NCI-H2227 (cell line): ENCODE measurements at regions not wholly inside any gene's neighbourhood (a gene's known extent, or its start where the extent isn't known, plus 50 kb on each side); places are given as distances from the start of the nearest gene placed in this dataset.

Source experiments
- DNase-seq: peaks from one replicate; lab custom pipeline; 2025; ENCODE audit not compliant: unreplicated experiment; lab: John Stamatoyannopoulos, UW

- DNase-seq, result peak; percentile 6
Observed at GRCh38 chr5:109917154-109917546, 227.4 kb downstream of the MAN2A1 start.

GRCh38 chr5:109917966-109918365 is 228.2 kb downstream of the MAN2A1 start:
- DNase-seq, result no peak

- no peak for DNase-seq
Observed at GRCh38 chr5:109920736-109921135, 231.0 kb downstream of the MAN2A1 start.

GRCh38 chr5:109921735-109922380 is 232.1 kb downstream of the MAN2A1 start:
- DNase-seq, result no peak

- no peak for DNase-seq
Observed at GRCh38 chr5:109922381-109922995, 232.8 kb downstream of the MAN2A1 start.

GRCh38 chr5:109923205-109923604 is 233.5 kb downstream of the MAN2A1 start:
- no peak for DNase-seq

- DNase-seq, result no peak
Observed at GRCh38 chr5:109924237-109925107, 234.7 kb downstream of the MAN2A1 start.

GRCh38 chr5:109927639-109928038 is 237.9 kb downstream of the MAN2A1 start:
- DNase-seq, result no peak

GRCh38 chr5:109928046-109928445 is 238.3 kb downstream of the MAN2A1 start:
- no peak for DNase-seq

GRCh38 chr5:109928811-109929210 is 239.1 kb downstream of the MAN2A1 start:
- DNase-seq, result no peak

- no peak for DNase-seq
Observed at GRCh38 chr5:109929376-109929775, 239.6 kb downstream of the MAN2A1 start.

GRCh38 chr5:109929911-109930310 is 240.2 kb downstream of the MAN2A1 start:
- no peak for DNase-seq

- DNase-seq, result no peak
Observed at GRCh38 chr5:109931049-109931780, 241.5 kb downstream of the MAN2A1 start.

GRCh38 chr5:109935833-109936490 is 246.2 kb downstream of the MAN2A1 start:
- peak; percentile 6 for DNase-seq

- no peak for DNase-seq
Observed at GRCh38 chr5:109936996-109937395, 247.3 kb downstream of the MAN2A1 start.

- no peak for DNase-seq
Observed at GRCh38 chr5:109937951-109938350, 248.2 kb downstream of the MAN2A1 start.

- DNase-seq, result no peak
Observed at GRCh38 chr5:109938453-109938852, 248.7 kb downstream of the MAN2A1 start.

- no peak for DNase-seq
Observed at GRCh38 chr5:109939116-109939682, 249.5 kb downstream of the MAN2A1 start.

GRCh38 chr5:109942646-109943045 is 252.9 kb downstream of the MAN2A1 start:
- no peak for DNase-seq

GRCh38 chr5:109943701-109944235 is 254.0 kb downstream of the MAN2A1 start:
- no peak for DNase-seq
